GM18517 (cell line): ENCODE measurements at regions not wholly inside any gene's neighbourhood (a gene's known extent, or its start where the extent isn't known, plus 50 kb on each side); places are given as distances from the start of the nearest gene placed in this dataset.

Experiments used
- ATAC-seq: cut with Tn5 transposase; IDR thresholded peaks from one replicate; pipeline ENCODE4 v1.9.1; 2021; ENCODE audit warnings: mild to moderate bottlenecking, moderate library complexity; ENCODE audit not compliant: unreplicated experiment

DNA sequence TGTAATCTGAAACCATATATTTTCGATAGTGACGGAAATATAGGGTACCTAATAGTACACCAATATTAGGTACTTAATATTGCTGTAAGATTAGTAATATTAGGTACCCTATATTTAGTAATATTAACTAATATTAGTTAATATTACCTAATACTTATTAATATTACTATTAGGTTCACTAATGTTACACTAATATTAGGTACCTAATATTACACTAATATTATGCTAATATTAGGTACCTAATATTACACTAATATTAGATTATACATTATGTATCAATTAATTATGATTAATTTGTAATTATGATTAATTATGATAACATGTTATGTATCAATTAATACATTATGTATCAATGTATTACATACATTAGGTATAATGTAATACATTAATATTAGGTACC is 518.2 kb upstream of the LRATD1 start:
- ATAC-seq = no peak

DNA sequence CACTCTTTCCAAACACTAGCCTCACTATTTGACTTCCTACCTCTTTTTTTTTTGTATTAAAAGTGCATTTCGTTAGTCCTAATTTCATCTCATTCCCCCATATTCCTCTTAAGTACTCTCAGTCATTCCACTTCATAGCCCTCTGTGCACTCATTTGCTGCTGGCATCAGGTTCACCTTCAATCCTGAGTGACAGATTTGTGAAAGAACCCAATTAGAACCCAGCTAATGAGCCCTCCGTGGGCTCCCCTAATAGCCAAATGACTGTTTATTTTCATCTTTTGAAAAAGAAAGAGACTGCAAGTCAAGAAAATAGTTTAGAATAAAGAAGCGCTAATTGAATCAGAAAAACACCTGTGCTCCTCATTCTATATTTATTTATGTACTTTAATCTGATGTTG is 512.1 kb upstream of the LRATD1 start:
- ATAC-seq = no peak

DNA sequence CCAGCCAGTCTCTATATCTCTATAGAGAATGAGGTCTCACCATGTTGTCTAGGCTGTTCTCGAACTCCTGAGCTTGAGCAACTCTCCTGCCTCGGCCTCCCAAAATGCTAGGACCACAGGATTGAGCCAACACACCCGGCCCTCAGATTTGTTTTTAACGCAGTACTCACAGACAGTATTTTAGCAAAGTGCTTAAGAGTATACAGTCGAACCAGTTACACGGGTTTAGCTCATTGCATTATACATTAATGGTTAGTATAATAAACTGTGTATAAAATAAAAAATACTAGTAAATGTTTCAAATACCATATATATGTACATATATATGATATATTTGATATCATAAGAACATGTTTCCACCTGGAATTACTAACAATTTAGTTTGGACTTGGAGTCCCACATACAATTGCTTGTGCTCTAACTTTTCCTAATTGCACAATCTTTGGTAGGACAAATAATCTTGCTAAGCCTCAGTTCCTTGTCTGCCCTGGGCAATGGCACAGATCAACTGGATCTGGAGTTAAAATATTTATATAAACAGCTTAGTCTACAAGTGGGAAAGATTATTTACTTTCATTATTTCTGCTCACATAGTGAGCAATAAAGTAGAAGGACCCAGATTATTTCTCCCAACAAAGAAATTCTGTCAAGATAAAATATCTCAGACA is 508.9 kb upstream of the LRATD1 start:
- no peak for ATAC-seq

DNA sequence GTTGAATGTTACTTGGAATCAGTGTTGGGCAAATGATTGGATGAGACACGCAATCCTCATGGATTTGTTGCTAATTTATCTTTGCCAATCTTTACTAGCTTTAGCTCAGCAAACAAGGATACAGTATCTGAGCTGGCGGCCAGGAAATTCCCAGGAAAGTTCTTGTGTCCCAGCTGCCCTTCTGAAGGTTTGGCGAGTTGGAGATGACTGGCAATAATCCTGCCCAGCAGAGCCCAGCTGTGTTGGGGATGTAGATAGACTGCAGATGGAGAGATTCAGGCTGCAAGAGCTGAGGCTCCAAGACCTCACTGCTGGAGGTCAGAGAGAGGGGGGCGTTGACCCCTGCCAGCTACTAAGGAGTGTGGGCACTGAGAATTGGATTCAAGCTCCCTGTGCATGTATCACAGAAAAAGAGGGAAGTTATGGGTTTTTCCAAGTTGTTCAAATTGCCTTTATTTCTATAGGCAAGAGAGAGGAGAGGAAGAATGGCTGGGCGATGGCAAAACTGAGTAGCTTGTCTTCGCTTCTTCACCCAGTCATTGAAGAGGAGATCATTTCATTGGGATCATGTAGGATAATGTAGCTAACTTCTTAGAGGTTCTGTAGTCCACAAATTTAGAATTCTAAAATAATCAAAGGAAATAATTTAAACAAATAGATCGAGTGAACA is 506.8 kb upstream of the LRATD1 start:
- no peak for ATAC-seq

DNA sequence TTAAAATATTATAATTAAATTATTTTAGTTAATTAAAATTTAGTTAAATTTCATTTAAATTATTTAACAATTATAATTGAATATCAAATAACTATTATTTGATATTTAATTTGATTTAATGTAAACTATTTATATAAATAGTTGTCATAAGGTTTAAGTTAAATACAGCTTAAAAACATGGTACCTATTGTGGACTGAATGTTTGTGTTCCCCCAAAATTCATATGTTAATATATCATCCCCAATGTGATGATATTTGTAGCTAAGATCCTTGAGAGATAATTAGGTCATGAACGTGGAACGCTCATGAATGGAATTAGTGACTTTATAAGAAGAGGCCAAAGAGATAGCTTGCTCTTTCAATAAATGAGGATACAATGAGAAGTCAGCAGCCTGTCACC is 505.7 kb upstream of the LRATD1 start:
- no peak for ATAC-seq

DNA sequence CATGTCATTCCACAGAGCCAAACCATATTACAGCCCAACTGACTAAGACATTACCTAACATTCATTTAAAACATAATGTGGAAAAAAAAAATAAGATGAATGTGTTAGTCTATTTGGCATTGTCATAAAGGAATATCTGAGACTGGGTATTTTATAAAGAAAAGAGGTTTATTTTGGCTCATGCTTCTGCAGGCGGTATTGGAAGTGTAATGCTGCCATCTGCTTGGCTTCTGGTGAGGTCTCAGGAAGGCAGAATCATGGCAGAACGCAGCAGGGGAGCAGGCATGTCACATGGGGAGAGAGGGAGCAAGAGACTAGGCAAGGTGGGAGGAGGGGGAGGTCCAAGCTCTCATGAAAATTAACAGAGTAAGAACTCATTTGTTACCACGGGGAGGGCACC is 504.8 kb upstream of the LRATD1 start:
- ATAC-seq = no peak

DNA sequence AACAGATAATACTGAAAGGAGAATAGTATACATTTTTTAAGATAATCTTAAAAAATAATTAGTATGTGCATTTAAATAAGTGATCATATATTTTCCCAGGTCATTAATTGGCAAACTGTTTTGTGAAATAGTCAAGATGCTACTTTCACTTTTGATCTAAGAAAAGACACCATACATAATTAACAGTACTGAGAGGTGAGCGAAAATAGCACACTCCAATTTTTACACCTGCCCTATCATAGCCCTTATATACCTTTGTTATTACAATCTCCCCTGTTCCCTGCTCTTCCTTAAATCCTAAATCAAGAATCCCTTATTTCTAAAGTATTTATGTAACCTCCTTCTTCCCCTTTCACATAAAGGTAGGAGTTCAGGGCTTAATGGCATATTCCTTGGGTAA is 500.1 kb upstream of the LRATD1 start:
- no peak for ATAC-seq

DNA sequence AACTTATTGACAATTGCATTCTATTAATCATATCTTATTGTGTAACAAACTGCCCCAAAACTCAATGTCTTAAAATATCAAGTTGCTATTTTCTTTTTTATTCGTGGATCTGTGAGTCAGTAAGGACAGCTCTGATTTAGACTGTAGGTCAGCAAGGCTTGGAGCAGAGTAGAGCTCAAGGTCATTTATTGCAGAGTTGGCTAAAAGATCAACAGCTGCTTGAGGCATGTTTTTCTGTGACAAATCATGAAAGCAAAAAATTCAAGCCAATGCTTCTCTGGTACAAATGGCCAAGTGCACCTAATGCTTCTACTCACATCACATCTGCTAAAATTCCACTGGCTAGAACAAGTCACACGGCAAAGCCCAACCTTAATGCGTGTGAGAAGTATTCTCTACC is 497.7 kb upstream of the LRATD1 start:
- ATAC-seq = no peak

DNA sequence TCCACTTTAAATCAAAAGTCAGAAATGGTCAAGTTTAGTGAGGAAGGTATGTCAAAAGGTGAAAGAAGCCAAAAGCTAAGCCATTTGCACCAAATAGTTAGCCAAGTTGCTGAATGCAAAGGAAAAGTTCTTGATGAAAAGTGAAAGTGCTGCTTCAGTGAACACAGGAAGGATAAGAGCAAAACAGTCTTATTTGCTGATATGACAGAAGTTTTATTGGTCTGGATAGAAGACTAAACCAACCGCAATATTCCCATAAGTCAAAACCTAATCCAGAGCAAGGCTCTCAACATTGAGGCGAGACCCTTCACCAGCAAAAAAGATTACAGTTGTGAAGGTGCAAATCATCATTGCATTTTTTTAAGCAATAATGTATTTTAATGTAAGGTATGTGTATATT is 496.5 kb upstream of the LRATD1 start:
- ATAC-seq = no peak

DNA sequence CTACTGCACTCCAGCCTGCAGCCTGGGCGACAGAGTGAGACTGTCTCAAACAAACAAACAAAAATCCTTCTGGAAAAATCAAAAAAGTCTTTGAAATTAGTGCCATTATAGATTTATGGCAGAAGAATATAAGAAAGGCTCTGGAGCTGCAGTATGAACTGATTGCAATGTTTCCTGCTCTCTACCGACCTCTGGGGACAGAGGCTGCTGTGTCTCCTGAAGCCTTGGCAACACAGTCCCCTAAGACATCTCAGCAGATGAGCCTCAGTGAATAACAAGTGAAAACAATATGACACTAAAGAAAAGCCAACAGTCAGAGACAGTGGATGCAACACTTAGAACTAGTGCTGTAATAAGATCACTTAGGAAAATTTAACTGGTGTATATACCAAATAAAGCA is 494.9 kb upstream of the LRATD1 start:
- no peak for ATAC-seq

DNA sequence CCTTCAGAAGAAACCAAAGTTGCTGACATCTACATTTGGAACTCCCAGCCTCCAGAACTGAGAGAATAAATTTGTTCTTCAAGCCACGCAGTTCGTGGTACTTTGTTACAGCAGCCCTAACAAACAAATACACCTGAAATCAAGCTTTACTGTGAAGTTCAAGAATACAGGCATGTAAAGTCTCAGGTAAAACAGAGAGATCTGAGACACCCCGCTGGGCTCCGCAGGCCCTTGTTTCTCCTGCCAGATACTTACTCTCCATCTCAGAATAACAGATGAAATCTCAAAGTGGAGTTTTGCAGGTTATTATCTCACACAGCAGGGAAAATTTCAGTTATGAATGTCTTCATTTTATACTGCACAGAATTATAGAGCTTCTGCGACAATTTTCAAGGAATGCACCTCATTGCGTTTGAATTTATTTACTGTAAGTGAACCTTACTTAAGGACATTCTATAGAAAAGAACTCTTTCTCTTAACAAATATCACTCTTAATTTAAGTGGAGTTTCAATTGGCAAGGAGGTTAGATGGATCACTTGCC is 492.4 kb upstream of the LRATD1 start:
- ATAC-seq = no peak

DNA sequence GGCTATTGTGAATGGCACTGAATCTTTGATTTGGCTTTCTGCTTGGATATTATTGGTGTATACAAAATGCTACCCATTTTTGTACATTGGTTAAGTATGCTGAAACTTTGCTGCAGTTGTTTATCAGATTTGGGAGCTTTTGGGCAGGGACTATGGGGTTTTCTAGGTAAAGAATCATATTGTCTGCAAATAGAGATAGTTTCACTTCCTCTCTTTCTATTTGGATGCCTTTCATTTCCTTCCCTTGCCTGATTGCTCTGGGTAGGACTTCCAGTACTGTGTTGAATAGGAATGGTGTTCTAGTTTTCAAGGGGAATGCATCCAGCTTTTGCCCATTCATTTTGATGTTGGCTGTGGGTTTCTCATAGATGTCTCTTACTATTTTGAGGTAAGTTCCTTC is 489.1 kb upstream of the LRATD1 start:
- ATAC-seq = no peak

DNA sequence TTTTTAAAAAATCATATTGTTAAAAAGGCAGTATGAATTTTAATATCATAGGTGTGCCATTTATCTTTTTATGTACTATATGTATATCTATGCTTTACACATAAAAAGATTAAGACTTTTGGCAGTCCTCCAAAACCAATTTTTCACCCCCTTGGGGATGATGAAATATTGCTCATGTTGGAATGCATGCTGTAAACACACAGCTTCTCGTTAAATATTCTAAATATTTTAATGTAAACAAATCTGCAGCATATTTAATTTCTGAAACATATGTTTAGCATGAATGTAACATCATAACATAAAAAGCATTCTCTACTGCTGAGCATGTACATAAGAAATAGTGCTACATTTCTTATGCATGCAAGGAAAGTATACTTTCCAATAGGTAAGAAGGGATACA is 484.3 kb upstream of the LRATD1 start:
- ATAC-seq = no peak

DNA sequence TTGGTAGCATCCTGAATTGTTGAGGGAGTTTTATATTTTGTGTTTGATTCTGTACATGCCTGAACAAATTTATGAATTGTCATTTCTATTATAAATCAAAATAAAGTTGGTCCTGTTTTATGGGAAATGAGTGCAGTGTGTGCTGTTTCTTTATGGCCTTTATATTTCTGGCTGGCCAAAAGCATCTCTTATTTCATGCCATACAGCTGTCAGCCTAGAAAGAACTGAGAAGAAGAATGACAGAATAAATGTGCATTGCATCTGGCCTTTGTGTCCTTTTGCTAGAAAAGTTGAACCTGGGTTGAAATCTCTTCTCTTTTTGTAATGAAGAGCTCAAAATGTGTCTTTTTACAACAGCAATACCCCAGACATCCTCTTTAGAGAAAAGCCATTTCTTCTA is 474.7 kb upstream of the LRATD1 start:
- ATAC-seq = no peak

DNA sequence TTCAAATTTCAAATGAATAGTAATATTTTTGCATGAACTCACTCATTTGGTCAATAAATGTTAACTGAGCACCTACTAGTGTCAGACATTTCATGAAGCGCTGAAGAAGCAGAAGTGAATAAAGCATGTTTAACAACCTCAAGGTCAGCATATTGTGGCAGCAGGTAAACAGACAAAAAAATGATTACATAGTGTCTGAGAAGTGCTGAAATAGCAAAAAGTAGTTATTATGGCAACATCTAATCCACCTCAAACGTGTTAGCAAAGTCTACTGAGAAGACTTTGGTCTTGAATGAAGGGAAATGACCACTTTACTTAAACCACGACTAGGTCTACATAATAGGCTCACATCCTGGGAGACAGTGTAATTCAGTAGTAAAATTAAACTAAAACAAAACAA is 452.2 kb upstream of the LRATD1 start:
- ATAC-seq = no peak

DNA sequence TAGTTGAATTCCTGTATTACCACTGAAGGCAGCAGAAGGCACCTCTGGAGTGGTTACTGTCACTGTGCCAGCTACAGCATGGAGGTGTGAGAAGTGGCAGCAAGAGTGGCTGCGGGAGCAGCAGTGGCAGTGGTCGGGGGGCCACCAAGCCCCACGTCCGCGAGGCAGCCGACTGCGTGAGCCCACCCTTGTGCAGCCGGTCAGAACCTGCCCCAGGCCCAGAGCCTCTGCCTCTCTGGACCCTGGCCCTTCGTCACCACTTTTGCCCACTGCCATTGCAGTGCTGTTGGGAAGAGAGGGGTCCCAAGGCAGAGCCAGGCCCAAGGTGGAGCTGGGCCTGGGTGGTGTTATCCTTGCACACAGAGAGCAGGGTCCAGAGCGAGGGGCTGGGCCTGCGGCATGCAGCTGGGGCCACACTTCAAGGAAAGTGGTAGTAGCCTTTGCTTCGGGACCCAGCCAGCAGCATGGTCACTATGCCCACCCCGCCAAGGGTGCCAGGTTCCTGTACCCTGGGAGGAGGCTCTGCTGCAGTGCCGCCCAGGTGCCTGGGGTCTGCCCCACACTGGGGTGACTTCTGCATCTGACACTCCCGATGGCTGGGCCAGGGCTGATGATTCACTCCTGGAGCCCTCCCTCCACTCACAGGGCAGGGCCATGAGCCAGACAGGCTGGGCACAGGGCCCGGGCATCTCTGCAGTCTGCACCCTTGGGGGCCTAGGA is 450.1 kb upstream of the LRATD1 start:
- ATAC-seq = no peak

DNA sequence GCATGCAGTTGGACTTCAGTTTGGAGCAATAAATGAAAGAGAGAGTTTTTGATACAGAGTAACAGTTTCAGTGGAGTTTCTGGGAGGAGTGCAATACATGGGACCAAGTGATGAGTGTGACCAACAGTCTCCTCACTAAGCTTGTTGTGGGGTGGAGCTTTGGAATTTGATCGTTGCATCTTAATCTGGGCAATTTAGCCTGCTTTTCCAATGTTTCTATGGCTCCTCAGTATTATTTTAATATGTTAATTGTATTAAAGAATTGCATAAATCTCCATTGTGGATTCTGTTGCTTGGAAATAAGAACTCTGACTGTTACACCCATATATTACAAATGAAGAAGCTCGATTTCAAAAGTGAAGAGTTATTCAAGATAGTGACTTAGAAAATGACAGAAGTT is 446.6 kb upstream of the LRATD1 start:
- ATAC-seq = no peak

DNA sequence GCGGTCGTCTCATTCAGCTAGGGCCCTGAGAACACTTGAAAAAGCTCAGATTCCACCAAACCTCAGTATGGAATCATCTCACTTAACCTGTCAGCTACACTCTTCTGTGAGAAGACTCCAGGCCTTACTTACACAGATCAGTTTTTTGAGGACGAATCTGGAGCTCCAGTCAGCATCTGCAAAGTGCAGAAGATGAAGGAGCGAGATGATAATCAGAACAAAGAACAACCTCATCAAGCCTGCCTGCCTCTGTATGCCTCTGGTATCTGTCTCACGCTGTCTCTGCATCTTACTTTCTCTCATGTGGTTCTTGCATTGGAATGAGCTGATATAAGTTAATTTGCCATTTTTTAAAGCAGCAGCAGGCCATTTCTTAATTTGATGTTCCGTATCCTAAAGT is 444.1 kb upstream of the LRATD1 start:
- ATAC-seq = no peak

DNA sequence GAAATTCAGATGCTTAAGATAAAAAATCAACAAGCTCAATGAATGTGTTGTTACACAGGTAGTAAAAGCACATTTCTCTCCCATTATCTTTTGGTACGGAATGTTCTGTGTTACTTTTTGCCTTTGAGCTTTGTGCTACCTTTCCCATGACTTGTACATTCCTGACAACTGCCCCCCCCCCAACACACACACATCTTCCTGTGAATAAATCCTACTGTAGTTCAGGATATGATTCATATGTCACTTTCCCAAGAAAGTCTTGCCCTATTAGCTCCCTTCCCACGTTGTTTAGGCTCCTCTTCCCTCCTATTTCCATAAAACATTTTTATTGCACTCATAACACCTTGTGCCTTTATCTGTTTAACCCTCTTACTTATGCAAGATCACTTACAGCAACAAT is 442.6 kb upstream of the LRATD1 start:
- no peak for ATAC-seq

DNA sequence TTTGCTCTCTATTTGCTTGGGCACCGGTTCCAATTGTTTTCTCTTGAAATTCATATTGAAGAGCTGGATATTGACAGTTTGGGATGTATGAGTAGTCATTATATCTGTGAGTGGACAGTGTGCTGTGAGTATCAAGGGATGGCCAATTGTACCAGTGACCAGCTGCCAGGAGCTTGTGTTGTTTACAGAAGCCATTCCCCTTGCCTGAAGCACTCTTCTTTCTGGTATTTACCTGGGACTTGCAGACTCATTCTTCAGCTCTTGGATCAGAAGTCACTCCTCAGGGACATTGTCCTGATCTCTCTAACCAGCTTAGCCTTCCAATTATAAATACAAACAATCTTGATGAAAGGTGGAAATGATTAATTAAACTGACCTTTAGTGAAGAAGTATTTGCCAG is 438.3 kb upstream of the LRATD1 start:
- ATAC-seq = no peak

DNA sequence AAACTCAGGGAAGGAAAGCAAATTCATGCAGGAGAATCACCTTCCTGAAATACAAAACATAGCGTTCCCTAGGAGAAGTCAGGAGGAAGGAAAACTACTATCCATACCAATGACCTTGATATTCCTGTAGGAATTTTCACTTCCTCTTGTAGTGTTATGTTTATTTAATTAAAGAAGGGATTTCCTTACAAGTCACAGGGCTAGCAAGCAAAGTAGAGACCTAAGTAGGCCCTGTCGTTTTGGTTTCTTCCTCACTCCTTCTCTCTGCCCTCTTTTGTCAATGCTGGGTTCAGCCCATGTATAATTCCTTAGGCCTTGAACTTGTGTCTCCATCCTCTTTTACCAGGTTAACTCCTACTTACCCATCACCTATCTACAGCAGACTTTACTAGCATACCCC is 435.2 kb upstream of the LRATD1 start:
- no peak for ATAC-seq

DNA sequence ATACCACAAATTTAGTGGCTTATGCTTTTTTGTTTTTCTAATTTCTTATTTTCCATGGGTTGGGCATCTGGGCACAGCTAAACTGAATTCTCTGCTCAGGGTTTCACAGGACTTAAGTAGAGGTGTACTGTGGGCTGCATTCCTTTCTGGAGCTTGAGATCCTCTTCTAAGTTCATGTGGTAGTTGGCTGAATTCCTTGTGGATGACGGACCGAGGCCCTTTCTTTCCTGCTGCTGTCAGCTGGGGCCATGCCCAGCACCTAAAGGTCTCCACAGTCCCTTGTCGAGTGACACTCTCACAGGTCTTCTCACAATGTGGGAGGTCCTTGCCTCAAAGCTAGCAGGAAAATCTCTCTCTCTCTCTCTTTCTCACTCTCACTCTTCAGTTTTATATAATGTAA is 433.5 kb upstream of the LRATD1 start:
- ATAC-seq = no peak
